Activated naive CD4-positive, alpha-beta T cell treated with Interleukin-2 at 50 U/mL for 16 hours (primary cell): ENCODE measurements at regions not wholly inside any gene's neighbourhood (a gene's known extent, or its start where the extent isn't known, plus 50 kb on each side); places are given as distances from the start of the nearest gene placed in this dataset.
A peak's percentile ranks its signal among the peaks of the same experiment; 100 is the strongest.
"Not testable (repeated sequence)": the region's sequence is repeated elsewhere in the genome, so short reads cannot be mapped to it uniquely, and the experiment has no call there.

Experiments used
- DNase-seq: peaks from one replicate; pipeline ENCODE4 v3.0.0-alpha.2; 2020

DNA sequence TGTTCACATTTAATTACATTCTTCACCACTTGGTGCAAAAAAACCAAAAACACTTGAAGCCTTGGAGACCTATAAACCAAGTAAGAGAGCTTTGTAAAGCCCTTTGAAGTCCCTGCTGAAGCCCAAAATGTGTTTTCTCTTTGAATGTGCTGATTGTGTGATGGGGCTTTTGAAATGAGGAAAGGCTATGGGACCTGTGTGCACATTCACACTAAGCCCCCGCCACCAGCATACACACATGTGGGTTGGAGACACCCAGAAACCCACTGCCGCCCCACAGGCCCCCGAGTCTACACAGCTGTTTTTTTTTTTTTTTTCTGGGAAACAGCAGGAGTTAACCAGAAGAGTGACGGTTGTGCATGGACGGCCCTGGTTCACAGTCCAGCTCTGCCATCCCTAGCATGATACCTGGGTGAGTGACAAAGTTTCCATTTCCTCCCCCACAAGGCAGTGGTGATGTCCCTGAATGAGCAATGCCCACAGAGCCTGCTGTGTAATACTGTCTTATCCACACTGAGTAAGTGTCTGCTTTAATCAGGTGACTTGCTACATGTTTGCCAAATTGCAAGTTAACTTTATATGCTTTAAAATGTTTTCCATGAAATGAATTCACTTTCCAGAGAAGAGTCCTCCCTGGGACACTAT is 154.6 kb upstream of the GDF10 start:
- no peak for DNase-seq

GRCh38 chr10:47146572-47146971 is 153.4 kb upstream of the GDF10 start:
- no peak for DNase-seq

GRCh38 chr10:47147186-47147585 is 152.8 kb upstream of the GDF10 start:
- DNase-seq: no peak

DNA sequence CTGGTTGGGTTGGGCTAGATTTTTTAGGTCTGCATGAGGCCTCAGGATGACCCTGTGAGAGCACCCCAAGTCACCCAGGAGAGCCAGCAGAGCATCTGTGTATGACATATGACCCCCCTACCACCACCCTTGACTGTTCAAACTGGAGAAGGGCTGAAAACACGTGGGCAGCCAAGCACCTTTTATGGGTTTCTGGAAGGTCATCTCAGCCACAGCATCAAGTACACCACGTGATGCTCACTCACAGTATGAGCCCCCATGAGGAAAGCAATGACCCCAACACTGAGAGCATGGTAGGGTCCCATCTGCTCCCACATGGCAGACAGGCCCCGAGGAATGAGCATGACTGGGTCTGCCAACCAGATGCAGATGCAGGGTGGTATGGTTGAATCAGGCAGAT is 149.4 kb upstream of the GDF10 start:
- no peak for DNase-seq

DNA sequence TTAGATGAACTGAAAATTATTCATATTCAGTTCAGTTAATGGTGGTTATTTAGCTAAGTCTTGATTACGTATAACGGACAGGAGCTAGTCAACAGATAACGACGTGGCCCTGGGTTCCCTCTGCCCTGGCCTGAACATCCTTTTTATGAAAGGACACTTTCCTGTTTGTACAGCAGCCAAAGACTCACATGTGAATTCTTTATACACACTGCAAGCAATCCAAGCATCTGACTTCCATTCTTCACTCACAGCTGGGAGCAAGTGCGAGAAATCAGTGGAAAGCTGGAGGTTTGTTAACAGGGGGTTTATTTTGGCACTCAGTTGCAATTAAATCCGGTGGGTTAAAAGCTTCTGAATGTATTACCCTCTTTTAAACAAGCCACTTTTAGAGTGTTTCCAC is 148.1 kb upstream of the GDF10 start:
- no peak for DNase-seq

GRCh38 chr10:47152861-47153349 is 147.1 kb upstream of the GDF10 start:
- DNase-seq: no peak

GRCh38 chr10:47154762-47155161 is 145.2 kb upstream of the GDF10 start:
- no peak for DNase-seq

DNA sequence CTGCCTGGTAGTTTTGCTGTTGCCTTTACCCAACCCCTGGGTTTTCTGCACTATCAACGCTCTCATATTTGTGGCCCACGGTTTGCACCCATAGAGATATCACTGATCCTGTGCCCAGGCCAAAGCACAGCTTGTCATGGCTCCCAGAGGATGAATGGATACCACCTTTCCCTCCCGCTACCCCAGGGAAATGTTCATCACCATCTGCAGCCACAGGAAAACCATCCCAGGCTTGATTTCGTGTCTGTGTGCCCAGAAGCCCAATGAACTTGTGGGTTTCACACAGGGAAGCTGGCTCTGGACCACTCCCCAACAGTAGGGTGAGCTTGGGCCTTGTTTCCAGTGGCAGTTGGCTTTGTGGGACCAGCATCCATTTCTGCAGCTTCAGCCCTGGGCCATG is 143.1 kb upstream of the GDF10 start:
- no peak for DNase-seq

- no peak for DNase-seq
Observed at GRCh38 chr10:47158116-47159071, 141.6 kb upstream of the GDF10 start.

DNA sequence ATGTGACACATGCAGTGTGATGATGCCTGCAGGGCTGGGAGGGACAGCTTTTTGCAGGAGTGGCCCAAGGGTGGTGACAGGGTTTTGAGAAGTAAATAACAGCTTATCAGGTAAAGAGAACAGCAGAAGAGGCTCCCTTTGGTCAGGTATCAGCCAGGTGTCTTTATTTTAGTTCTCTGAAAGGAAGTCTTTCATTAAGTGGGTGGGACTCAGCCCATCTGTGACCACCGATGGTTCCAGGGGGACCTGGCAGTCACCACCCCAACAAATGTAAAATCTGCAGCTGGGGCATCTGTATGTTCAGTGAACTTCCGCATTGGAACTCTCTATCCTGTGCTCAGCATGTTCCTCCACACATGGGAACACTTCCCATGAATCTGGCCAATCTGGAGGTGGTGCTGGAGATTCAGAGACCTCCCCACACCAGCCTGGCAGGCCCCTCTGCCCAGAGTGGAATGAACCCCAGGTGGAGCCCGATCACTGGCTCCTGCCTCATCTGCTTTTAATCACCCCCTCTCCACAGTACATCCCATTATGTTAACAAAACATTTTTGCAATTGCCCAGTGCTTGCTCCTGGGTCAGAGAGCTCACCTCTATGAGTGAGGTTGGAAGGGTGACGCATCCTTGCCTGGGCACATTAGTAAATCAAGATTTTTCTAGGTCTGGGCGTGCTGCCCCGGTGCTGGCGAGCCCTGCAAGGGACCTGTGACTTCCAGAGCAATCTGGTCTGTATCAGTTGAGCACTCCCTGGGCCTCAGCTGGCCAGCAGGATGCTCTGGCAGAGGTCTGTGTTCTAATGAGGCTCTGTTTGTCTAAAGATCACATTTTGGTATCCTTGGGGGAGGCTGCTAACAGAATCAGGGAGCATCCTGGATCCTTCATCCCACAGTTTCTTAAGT is 140.4 kb upstream of the GDF10 start:
- DNase-seq: no peak

DNA sequence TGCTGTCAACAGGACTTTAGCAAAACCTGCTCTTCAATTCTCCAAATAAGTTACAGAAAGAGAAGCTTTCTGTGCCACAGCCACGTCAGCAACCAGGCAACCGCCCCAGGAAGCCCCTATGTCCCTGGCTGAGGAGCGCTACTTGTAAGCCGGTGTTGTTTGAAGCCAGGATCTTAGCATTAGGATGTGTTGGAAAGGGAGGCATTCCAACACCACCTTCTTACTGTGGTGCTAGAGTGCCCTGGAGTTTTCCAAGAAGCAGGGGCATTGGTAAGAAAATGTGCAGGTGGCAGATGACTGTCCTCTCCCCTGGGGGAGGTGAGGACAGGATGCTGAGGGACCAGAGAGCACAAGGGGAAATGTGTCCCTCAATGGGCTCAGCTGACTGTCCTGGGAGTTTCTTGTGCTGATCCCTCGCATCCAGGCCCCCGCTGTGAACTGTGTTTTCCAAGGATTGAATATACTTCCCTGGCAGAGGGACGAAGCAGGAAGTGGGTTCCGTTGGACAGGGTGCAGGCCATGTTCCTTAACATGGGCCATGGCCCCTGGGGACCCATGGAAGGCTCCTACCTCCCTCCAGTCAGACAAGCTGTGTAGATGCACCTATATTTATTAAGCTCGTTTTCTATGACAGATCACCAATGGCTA is 139.6 kb upstream of the GDF10 start:
- DNase-seq: no peak

- no peak for DNase-seq
Observed at GRCh38 chr10:47160967-47161366, 139.0 kb upstream of the GDF10 start.

DNA sequence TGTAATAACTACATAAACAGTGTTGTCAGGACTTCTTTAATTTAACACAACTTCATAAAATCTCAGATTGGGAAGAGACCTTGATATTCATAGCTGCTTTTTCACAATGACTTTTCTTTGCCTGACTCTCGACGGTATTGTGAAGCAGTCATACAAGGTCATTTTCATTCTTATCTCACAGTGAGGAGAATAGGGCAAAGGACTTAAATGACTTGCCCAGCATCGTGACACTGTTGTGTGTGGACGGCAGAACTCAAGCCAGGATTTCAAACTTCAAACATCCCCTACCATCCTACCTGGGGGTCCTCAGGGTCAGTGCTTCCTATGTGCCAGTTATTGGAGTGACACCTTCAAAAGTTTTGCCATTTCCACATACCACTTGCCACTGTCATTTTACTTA is 138.5 kb upstream of the GDF10 start:
- no peak for DNase-seq

DNA sequence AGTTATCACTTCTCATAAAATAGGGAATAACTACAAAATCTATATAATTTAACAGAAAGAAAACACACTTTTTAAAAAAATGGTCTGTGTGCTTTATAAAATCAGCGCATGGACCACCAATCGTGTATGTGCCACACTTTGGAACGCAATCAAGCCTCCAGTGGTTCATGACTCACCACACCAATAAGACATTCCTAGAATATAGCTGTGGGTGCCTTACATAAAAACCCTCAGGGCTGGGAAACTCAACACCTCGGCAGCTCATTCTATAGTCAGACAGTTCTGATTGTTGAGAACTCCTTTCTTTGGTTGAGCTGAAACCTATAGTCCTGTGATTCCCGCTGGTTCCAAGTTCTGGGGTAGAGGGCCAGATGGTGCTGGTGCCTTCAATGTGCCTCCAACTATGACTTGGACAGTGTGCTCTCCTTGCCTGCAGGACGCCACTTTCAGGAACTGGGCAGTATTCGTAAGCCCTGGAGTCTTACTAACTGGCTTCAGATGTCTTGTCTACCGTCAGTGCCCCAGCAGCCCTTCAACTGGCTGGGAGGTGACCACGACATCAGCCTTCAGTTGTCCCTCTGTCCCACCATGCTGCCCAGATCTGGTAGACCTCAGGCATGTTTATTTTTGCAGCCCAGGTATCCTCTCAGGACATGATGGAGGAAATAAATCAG is 135.7 kb upstream of the GDF10 start:
- no peak for DNase-seq

- no peak for DNase-seq
Observed at GRCh38 chr10:47164800-47165128, 135.2 kb upstream of the GDF10 start.

DNA sequence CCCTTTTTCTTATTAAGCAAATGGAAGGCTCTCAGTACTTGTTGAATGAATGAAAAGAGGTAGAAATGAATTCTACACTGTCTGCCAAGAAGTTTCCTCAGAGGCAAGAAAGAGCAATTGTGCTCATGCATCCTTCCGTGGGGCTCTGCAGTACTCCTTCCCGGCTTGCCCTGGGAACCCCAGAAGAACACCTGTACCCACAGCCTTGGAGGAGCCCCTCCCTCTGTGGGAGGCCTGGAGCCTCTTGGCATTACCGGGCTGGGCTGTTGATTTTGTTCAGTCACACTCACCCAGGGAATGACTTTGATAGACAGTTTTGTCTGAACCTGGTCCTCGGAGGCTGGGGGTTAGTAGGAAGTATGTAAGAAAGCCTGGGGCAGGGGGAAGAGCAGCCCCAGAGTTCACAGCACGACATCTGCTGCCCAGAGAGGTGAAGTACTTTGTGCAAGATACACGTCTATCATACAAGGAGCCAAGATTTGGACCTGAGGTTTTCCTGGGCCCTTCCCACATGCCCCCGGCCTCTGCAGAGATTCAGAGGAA is 134.8 kb upstream of the GDF10 start:
- DNase-seq: no peak

DNA sequence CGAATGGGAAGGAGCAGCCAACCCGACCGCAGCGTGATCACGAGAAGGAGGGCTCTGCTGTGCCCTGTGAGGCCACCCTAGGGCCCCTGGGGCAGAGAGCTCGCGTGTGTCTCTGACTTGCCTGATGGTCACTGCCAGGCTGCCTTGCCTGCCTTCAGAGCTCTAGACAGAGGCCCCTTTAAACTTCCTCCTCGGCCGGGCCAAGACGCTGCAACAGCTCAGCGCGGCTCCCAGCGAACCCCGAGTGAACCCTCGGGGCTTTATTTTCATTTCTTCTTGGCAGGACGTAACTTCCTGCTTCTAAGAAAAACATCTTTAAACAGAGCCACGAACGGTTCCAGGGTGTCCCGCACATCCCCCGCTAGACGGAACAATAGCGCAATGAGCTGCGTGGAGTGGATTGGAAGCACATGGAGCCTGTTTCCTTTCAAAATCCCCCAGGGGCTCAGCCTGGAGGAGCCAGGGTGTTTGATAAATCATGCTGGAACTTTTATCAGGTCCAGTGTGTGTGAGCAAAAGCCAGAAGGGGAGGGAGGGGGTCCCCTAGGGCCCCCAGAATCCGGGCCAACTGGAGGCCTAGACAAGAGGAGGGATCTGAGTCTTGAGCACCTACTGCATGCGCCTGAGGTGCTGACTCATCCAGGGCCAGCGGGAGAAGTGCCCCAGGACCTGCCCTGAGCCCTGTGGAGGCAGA is 134.1 kb upstream of the GDF10 start:
- DNase-seq: peak; percentile 23

- DNase-seq: no peak
Observed at GRCh38 chr10:47166405-47166777, 133.6 kb upstream of the GDF10 start.

DNA sequence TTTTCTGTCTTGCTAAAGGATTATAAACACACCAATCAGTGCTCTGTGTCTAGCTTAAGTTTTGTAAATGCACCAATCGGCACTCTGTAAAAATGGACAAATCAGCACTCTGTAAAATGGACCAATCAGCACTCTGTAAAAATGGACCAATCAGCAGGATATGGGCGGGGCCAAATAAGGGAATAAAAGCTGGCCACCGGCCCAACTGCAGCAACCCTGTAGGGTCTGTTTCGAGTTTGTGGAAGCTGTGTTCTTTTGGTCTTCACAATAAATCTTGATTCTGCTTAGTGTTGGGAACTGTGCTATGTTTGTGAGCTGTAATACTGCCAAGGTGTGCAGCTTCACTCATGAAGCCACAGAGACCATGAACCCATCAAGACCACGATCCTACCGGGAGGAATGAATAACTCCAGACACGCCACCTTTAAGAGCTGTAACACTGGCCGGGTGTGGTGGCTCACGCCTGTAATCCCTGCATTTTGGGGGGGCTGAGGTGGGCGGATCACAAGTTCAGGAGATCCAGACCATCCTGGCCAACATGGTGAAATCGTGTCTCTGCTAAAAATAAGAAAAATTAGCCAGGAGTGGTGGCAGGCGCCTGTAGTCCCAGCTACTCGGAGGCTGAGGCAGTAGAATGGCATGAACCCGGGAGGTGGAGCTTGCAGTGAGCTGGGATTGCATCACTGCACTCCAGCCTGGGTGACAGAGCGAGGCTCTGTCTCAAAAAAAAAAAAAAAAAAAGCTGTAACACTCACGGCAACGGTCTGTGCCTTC is 133.0 kb upstream of the GDF10 start:
- not testable (repeated sequence) for DNase-seq

DNA sequence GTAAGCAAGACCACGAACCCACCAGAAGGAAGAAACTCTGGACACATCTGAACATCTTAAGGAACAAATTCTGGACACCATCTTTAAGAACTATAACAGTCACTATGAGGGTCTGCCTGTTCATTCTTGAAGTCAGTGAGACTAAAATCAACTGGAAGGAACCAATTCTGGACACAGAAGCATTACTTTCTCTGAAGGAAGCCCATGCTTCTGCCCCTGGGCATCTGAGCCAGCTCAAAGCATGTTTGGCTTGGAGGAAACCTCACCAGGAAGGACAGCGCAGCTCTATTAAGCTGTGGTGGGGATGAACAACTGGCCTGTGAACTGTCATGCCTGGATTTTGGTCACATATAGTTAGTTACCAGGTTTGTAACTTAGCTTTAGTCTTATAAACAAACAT is 132.4 kb upstream of the GDF10 start:
- no peak for DNase-seq
